H9 (cell line): ENCODE measurements at regions not wholly inside any gene's neighbourhood (a gene's known extent, or its start where the extent isn't known, plus 50 kb on each side); places are given as distances from the start of the nearest gene placed in this dataset.

Experiments
- DNase-seq: peaks from one replicate; pipeline ENCODE4 v3.0.0-alpha.2; 2017
- H2AFZ ChIP-seq: one replicate; pipeline ENCODE4 v1.6.1; 2013; ENCODE audit warnings: mild to moderate bottlenecking, low read length, control low read depth, moderate library complexity
- H2AK5ac ChIP-seq: 2 replicates; pipeline ENCODE4 v1.6.1; 2013; ENCODE audit warnings: low read length, control low read depth, mixed read lengths; ENCODE audit not compliant: insufficient read length
- H2BK120ac ChIP-seq: one replicate; pipeline ENCODE4 v1.6.1; 2013; ENCODE audit warnings: low read depth, mild to moderate bottlenecking, low read length, control low read depth, inconsistent platforms; ENCODE audit not compliant: poor library complexity, severe bottlenecking
- H2BK12ac ChIP-seq: 2 replicates; pipeline ENCODE4 v1.6.1; 2013; ENCODE audit warnings: low read length, control low read depth, mixed read lengths, low read depth; ENCODE audit not compliant: insufficient read length
- H2BK15ac ChIP-seq: 2 replicates; pipeline ENCODE4 v1.6.1; 2013; ENCODE audit warnings: low read depth, low read length, control low read depth
- H2BK20ac ChIP-seq: one replicate; pipeline ENCODE4 v1.6.1; 2013; ENCODE audit warnings: low read depth, mild to moderate bottlenecking, low read length, control low read depth, inconsistent platforms; ENCODE audit not compliant: poor library complexity, severe bottlenecking
- H2BK5ac ChIP-seq: 2 replicates; pipeline ENCODE4 v1.6.1; 2013; ENCODE audit warnings: low read length, control low read depth, mixed read lengths; ENCODE audit not compliant: insufficient read length
- H3K14ac ChIP-seq: 2 replicates; pipeline ENCODE4 v1.6.1; 2013; ENCODE audit warnings: low read length, control low read depth; ENCODE audit not compliant: insufficient read depth
- H3K18ac ChIP-seq: 2 replicates; pipeline ENCODE4 v1.6.1; 2013; ENCODE audit warnings: low read depth, mild to moderate bottlenecking, mixed read lengths, low read length, control low read depth; ENCODE audit not compliant: insufficient read length
- H3K23ac ChIP-seq: 2 replicates; pipeline ENCODE4 v1.6.1; 2013; ENCODE audit warnings: low read length, control low read depth, mixed read lengths, low read depth; ENCODE audit not compliant: insufficient read length
- H3K23me2 ChIP-seq: 2 replicates; pipeline ENCODE4 v1.6.1; 2013; ENCODE audit warnings: low read depth, mild to moderate bottlenecking, mixed read lengths, low read length, control low read depth; ENCODE audit not compliant: insufficient read length, poor library complexity, severe bottlenecking
- H3K27ac ChIP-seq: 2 replicates; pipeline ENCODE4 v1.5.1; 2013; ENCODE audit warnings: low read length, control low read depth, mixed read lengths, low read depth; ENCODE audit not compliant: insufficient read length
- H3K27me3 ChIP-seq: 2 replicates; pipeline ENCODE4 v1.6.1; 2013; ENCODE audit warnings: low read length, control low read depth, inconsistent platforms; ENCODE audit not compliant: insufficient read depth
- H3K4ac ChIP-seq: 2 replicates; pipeline ENCODE4 v1.6.1; 2013; ENCODE audit warnings: low read depth, mild to moderate bottlenecking, control low read depth, inconsistent platforms, low read length, moderate library complexity
- H3K4me1 ChIP-seq: 2 replicates; pipeline ENCODE4 v1.6.1; 2013; ENCODE audit warnings: low read length, control low read depth, inconsistent platforms; ENCODE audit not compliant: insufficient read depth
- H3K4me2 ChIP-seq: 2 replicates; pipeline ENCODE4 v1.6.1; 2013; ENCODE audit warnings: low read length, control low read depth, mixed read lengths; ENCODE audit not compliant: insufficient read length, insufficient read depth
- H3K56ac ChIP-seq: 2 replicates; pipeline ENCODE4 v1.6.1; 2013; ENCODE audit warnings: low read depth, mild to moderate bottlenecking, mixed read lengths, low read length, control low read depth; ENCODE audit not compliant: insufficient read length
- H3K79me1 ChIP-seq: 2 replicates; pipeline ENCODE4 v1.6.1; 2013; ENCODE audit warnings: low read depth, mild to moderate bottlenecking, moderate library complexity, low read length, control low read depth, inconsistent platforms; ENCODE audit not compliant: insufficient read depth, poor library complexity, severe bottlenecking
- H3K79me2 ChIP-seq: 2 replicates; pipeline ENCODE4 v1.6.1; 2013; ENCODE audit warnings: low read length, control low read depth, inconsistent platforms; ENCODE audit not compliant: insufficient read depth
- H3K9ac ChIP-seq: 2 replicates; pipeline ENCODE4 v1.6.1; 2013; ENCODE audit warnings: low read length, control low read depth, mixed read lengths; ENCODE audit not compliant: insufficient read length; ENCODE audit errors: extremely low read depth
- H3K9me3 ChIP-seq: one replicate; pipeline ENCODE4 v1.6.1; 2013; ENCODE audit warnings: low read depth, low read length, inconsistent platforms; ENCODE audit not compliant: control insufficient read depth
- H3T11ph ChIP-seq: one replicate; pipeline ENCODE4 v1.6.1; 2013; ENCODE audit warnings: mild to moderate bottlenecking, low read length, control low read depth, inconsistent platforms
- H4K20me1 ChIP-seq: one replicate; pipeline ENCODE4 v1.6.1; 2013; ENCODE audit not compliant: control insufficient read depth, insufficient read length, insufficient read depth
- H4K5ac ChIP-seq: 2 replicates; pipeline ENCODE4 v1.6.1; 2013; ENCODE audit warnings: low read depth, mild to moderate bottlenecking, mixed read lengths, low read length, control low read depth; ENCODE audit not compliant: insufficient read length
- H4K8ac ChIP-seq: replicated peaks from 2 replicates; pipeline ENCODE4 v1.6.1; 2013; ENCODE audit warnings: low read length, control low read depth, mixed read lengths, low read depth; ENCODE audit not compliant: insufficient read length
- H4K91ac ChIP-seq: 2 replicates; pipeline ENCODE4 v1.6.1; 2013; ENCODE audit warnings: low read depth, mild to moderate bottlenecking, moderate library complexity, mixed read lengths, low read length, control low read depth; ENCODE audit not compliant: insufficient read length
- H3K27ac Mint-ChIP-seq, 3 experiments: 2 replicates in 2 of 3; 3 replicates in 1 of 3; pipeline ENCODE4 v1.8.0; 2020 to 2021; ENCODE audit warnings: mixed read lengths in 3 of 3, mild to moderate bottlenecking in 1 of 3, moderate library complexity in 1 of 3
- H3K27me3 Mint-ChIP-seq: 2 replicates; pipeline ENCODE4 v1.8.0; 2021; ENCODE audit warnings: low read depth, mild to moderate bottlenecking, moderate library complexity, mixed read lengths
- H3K36me3 Mint-ChIP-seq, 3 experiments: 2 replicates in 2 of 3; 3 replicates in 1 of 3; pipeline ENCODE4 v1.8.0; 2020 to 2021; ENCODE audit warnings: low read depth in 3 of 3, mixed read lengths in 3 of 3; ENCODE audit not compliant: insufficient read depth in 1 of 3
- H3K4me1 Mint-ChIP-seq, 2 experiments: 2 replicates each; pipeline ENCODE4 v1.8.0; 2020; ENCODE audit warnings: mixed read lengths in 2 of 2
- H3K4me3 Mint-ChIP-seq, 2 experiments: 2 replicates in 1 of 2; 3 replicates in 1 of 2; pipeline ENCODE4 v1.8.0; 2020 to 2021; ENCODE audit warnings: mild to moderate bottlenecking in 2 of 2, mixed read lengths in 2 of 2, moderate library complexity in 1 of 2
- H3K9me3 Mint-ChIP-seq, 2 experiments: 2 replicates in 1 of 2; 3 replicates in 1 of 2; pipeline ENCODE4 v1.8.0; 2020; ENCODE audit warnings: mild to moderate bottlenecking in 2 of 2, mixed read lengths in 2 of 2, moderate library complexity in 1 of 2
- CTCF ChIP-seq: fragments of 200-600 bp; sonication (generic); conservative IDR thresholded peaks from 3 replicates; pipeline ENCODE4 v1.8.0; 2021; ENCODE audit warnings: antibody characterized with exemption, mild to moderate bottlenecking
- WGBS: extraction: QIAGEN DNeasy Blood & Tissue Kit; methylation state at CpG from one replicate; pipeline ENCODE4 v1.1.7; 2013; ENCODE audit warnings: missing lambda C conversion rate, low lambda C conversion rate, mixed read lengths; ENCODE audit not compliant: insufficient read length; ENCODE audit errors: extremely low coverage; 5-methylcytosine and 5-hydroxymethylcytosine counted together

GRCh38 chr4:12924253-12924652, 559.9 kb downstream of the RAB28 start:
- H4K91ac ChIP-seq, result no peak overlapping the region
- H3K4me1 ChIP-seq, result peaks cover 7% of the 10 kb centered on the region; the same call in 1 of the 2 replicates
- H2BK120ac ChIP-seq, result no peak overlapping the region
- H3K9me3 ChIP-seq, result no peaks in the 10 kb centered on the region
- Mint-ChIP-seq H3K27ac (peak overlapping the region in 2 of 3 experiments; percentile 14; a peak in 2 of 7 replicates), H3K4me3 (no peak overlapping the region), H3K4me1 (peaks cover 43 to 46% of the 10 kb centered on the region in 2 experiments), H3K36me3 (no peaks in the 10 kb centered on the region; a peak in 1 of 7 replicates), H3K9me3 (peaks cover 0 to 3% of the 10 kb centered on the region in 2 experiments; a peak in 1 of 5 replicates), H3K27me3 (no peaks in the 10 kb centered on the region)
- H3K9ac ChIP-seq, result no peak overlapping the region
- WGBS, result no CpG with 5 or more reads among the region's 4 CpGs
- H3K18ac ChIP-seq, result no peak overlapping the region
- DNase-seq, result no peak
- H4K8ac ChIP-seq, result no peak overlapping the region
- no peak overlapping the region for H2AFZ ChIP-seq
- TF ChIP-seq CTCF, result no peak
- no peak overlapping the region for H2AK5ac ChIP-seq
- no peak overlapping the region for H2BK15ac ChIP-seq
- H3K56ac ChIP-seq, result no peak overlapping the region
- H3K27me3 ChIP-seq, result no peaks in the 10 kb centered on the region
- no peaks in the 10 kb centered on the region for H4K20me1 ChIP-seq
- no peak overlapping the region for H3K27ac ChIP-seq
- no peaks in the 10 kb centered on the region for H3K79me2 ChIP-seq
- no peak overlapping the region for H3K14ac ChIP-seq
- H2BK20ac ChIP-seq, result no peak overlapping the region
- H3T11ph ChIP-seq, result no peak overlapping the region
- no peak overlapping the region for H2BK12ac ChIP-seq
- no peak overlapping the region for H2BK5ac ChIP-seq
- no peak overlapping the region for H4K5ac ChIP-seq
- no peak overlapping the region for H3K4me2 ChIP-seq
- no peak overlapping the region for H3K23ac ChIP-seq
- no peaks in the 10 kb centered on the region for H3K79me1 ChIP-seq
- no peaks in the 10 kb centered on the region for H3K23me2 ChIP-seq
- H3K4ac ChIP-seq, result no peak overlapping the region
